Spleen (tissue), 11 donors: ENCODE measurements at regions not wholly inside any gene's neighbourhood (a gene's known extent, or its start where the extent isn't known, plus 50 kb on each side); places are given as distances from the start of the nearest gene placed in this dataset.

Source experiments
- DNase-seq: peaks from one replicate; pipeline ENCODE4 v3.0.0-alpha.2; 2020
- H3K27ac ChIP-seq, 8 donors: fragments of 200-600 bp; sonication (generic) in 7 of 8; 1 replicate in 4 of 8; 2 replicates in 4 of 8; pipeline versions ENCODE4 v1.5.0 to v1.8.0; 2016 to 2021; ENCODE audit warnings: inconsistent platforms in 4 of 8, mild to moderate bottlenecking in 4 of 8, moderate library complexity in 1 of 8
- H3K27me3 ChIP-seq, 7 donors: fragments of 200-600 bp; sonication (generic) in 6 of 7; replicated peaks in 1 of 7; 1 replicate in 4 of 7; 2 replicates in 3 of 7; pipeline versions ENCODE4 v1.5.0 to v1.8.0; 2016 to 2021; ENCODE audit warnings: inconsistent platforms in 3 of 7, mild to moderate bottlenecking in 1 of 7
- H3K36me3 ChIP-seq, 6 donors: fragments of 200-600 bp; sonication (generic) in 5 of 6; 1 replicate in 4 of 6; 2 replicates in 2 of 6; pipeline versions ENCODE4 v1.5.0 to v1.8.0; 2016 to 2021; ENCODE audit warnings: inconsistent platforms in 2 of 6
- H3K4me1 ChIP-seq, 6 donors: fragments of 200-600 bp; sonication (generic) in 5 of 6; 1 replicate in 3 of 6; 2 replicates in 3 of 6; pipeline versions ENCODE4 v1.5.0 to v1.8.0; 2016 to 2021; ENCODE audit warnings: inconsistent platforms in 3 of 6
- H3K4me3 ChIP-seq, 8 donors: fragments of 200-600 bp; sonication (generic) in 7 of 8; 1 replicate in 4 of 8; 2 replicates in 4 of 8; pipeline versions ENCODE4 v1.5.0 to v1.8.0; 2016 to 2021; ENCODE audit warnings: inconsistent platforms in 4 of 8, mild to moderate bottlenecking in 4 of 8, moderate library complexity in 2 of 8
- H3K9me3 ChIP-seq, 8 donors: fragments of 200-600 bp; sonication (generic) in 7 of 8; 1 replicate in 4 of 8; 2 replicates in 4 of 8; pipeline versions ENCODE4 v1.5.0 to v1.8.0; 2016 to 2021; ENCODE audit warnings: inconsistent platforms in 4 of 8
- CTCF ChIP-seq, 11 experiments: fragments of 200-600 bp in 7 of 11; fragments of 450-650 bp in 4 of 11; sonication (generic) in 4 of 11; IDR thresholded peaks in 8 of 11; conservative IDR thresholded peaks in 3 of 11; 1 replicate in 7 of 11; 2 replicates in 4 of 11; pipeline versions ENCODE4 v1.4.0 to v1.8.0; 2016 to 2021; ENCODE audit warnings: antibody characterized with exemption in 11 of 11, inconsistent platforms in 4 of 11, mild to moderate bottlenecking in 1 of 11
- POLR2A ChIP-seq, 3 donors: fragments of 450-650 bp; IDR thresholded peaks; one replicate each; pipeline ENCODE4 v1.5.1; 2017; ENCODE audit warnings: antibody characterized with exemption in 3 of 3, mild to moderate bottlenecking in 1 of 3
- POLR2AphosphoS5 ChIP-seq, 3 donors: sonication (generic); formaldehyde crosslinking; IDR thresholded peaks; one replicate each; pipeline ENCODE4 v1.5.1; 2017; ENCODE audit warnings: antibody characterized with exemption in 3 of 3
- WGBS, 5 donors: extraction: QIAGEN DNeasy Blood & Tissue Kit in 3 of 5; methylation state at CpG; one replicate each; pipeline versions ENCODE4 v1.1.5 to v1.1.7; 2013 to 2018; 5-methylcytosine and 5-hydroxymethylcytosine counted together
- intact Hi-C: fragments of 100-400 bp; cut with DNase I; formaldehyde crosslinking; loops from one replicate; pipeline ENCODE4 v1.15.0; 2023; ENCODE audit warnings: low total_unique reads
- donor health status: healthy with polysubstance abuse.
- donor health status: DM: no; HTN: no; CAD: no; lungs with moderate emphysema.
- donor health status: DM: no; HTN: no; CAD: no.
- donor health status: Bipolar disorder and iron deficiency.
- donor health status: healthy.
- donor health status: DM: no; HTN: no; CAD: no.
- donor health status: DM: yes; HTN: yes; CAD: no.

DNA sequence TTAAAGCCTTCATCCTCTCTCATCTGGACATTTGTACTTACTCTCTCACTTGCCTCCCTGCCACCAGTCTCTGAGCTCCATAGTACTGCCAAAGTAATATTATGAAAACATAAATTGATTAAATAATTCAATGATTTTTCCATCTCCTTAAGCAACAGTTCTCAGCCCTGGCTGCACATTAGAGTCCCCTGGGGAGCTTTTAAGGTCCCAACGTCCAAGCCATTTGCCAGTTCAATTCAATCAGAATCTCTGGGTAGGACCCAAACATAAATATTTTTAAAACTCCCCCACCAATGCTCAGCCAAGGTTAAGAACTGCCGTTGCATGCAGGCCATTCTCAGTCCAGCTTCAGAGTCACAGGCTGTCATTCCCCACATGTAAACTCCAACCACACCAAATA lies 114.4 kb upstream of the BMAL1 start:
- 60 to 79% (median 67%) methylated on average over 2 of the region's 2 CpGs for WGBS, 5 donors
- DNase-seq = no peak
- no peaks in the 10 kb centered on the region for H3K9me3 ChIP-seq

GRCh38 chr11:13166036-13166435 lies 111.6 kb upstream of the BMAL1 start:
- DNase-seq = no peak
- H3K4me3 ChIP-seq = no peak overlapping the region
- TF ChIP-seq POLR2AphosphoS5 (IDR thresholded peaks at IDR 0.05) (no peak), CTCF (IDR thresholded peaks at IDR 0.05 in 8 of 11, conservative IDR thresholded peaks at IDR 0.05 in 3 of 11) (no peak), POLR2A (IDR thresholded peaks at IDR 0.05) (no peak)
- no peak overlapping the region for H3K27ac ChIP-seq
- WGBS, 5 donors = 35 to 100% (median 94%) methylated on average over 1 of the region's 1 CpG
- intact Hi-C loops = no loop called here
- no peaks in the 10 kb centered on the region for H3K36me3 ChIP-seq
- H3K9me3 ChIP-seq = no peaks in the 10 kb centered on the region
- peaks cover 0 to 17% (median 0%) of the 10 kb centered on the region in 7 donors for H3K27me3 ChIP-seq
- no peaks in the 10 kb centered on the region for H3K4me1 ChIP-seq

More for the DNA sequence above, 114.4 kb upstream of the BMAL1 start:
- Histone ChIP-seq H3K27ac (no peak overlapping the region), H3K27me3 (peaks cover 0 to 18% (median 0%) of the 10 kb centered on the region in 7 donors), H3K36me3 (no peaks in the 10 kb centered on the region), H3K4me3 (no peak overlapping the region), H3K4me1 (no peaks in the 10 kb centered on the region)
- intact Hi-C loops = no loop called here
- TF ChIP-seq POLR2AphosphoS5 (IDR thresholded peaks at IDR 0.05) = no peak

DNA sequence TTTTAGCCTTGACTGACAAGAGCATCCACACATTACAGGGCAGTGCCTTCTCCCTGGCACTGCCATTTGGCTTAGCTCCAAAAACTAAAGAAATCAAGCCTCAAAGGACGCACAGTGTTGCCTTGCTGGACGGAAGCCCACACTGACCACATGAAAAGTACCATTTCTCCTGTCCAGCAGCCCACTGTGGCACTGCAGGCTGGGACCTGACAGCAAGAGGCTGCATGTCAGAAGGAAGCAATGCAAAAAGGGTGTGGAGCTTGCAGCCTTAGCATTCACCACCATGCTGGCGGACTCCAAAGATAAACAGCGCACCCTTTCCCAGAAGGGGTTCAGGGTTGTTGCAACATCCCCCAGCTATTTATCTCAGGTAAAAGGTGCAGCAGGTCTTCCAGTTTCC lies 109.3 kb upstream of the BMAL1 start:
- no peak overlapping the region for H3K27ac ChIP-seq
- H3K27me3 ChIP-seq = peaks cover 0 to 20% (median 0%) of the 10 kb centered on the region in 7 donors
- 76 to 96% (median 84%) methylated on average over 4 of the region's 4 CpGs for WGBS, 5 donors
- TF ChIP-seq POLR2A (IDR thresholded peaks at IDR 0.05) = no peak
- TF ChIP-seq CTCF (IDR thresholded peaks at IDR 0.05 in 8 of 11, conservative IDR thresholded peaks at IDR 0.05 in 3 of 11) = no peak
- TF ChIP-seq POLR2AphosphoS5 (IDR thresholded peaks at IDR 0.05) = no peak
- H3K36me3 ChIP-seq = no peaks in the 10 kb centered on the region
- H3K9me3 ChIP-seq = no peaks in the 10 kb centered on the region
- H3K4me1 ChIP-seq = no peaks in the 10 kb centered on the region
- no peak overlapping the region for H3K4me3 ChIP-seq
- no peak for DNase-seq
- intact Hi-C loops = no loop called here

DNA sequence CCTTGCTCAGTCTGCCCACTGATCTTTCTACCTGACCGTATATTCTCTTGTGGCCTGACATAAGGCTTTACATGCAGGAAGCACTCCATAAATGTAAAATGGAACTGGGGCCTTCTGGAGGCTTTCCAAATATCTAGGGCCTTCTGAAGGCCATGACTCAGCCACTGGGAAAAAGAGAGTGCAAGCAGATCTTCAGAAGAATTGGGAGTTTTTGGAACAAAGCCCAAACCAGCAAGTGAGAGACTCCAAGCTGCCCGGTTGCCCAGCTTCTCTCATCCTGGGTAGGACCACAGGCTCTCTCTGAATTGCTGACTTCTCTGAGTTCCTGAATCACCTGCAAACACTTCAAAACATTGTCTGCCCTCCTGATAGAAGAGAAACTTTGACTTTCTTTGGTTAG lies 107.9 kb upstream of the BMAL1 start:
- 33 to 65% (median 53%) methylated on average over 2 of the region's 2 CpGs for whole genome bisulfite sequencing, 5 donors
- no peak for TF ChIP-seq POLR2AphosphoS5 (IDR thresholded peaks at IDR 0.05)
- no peak for TF ChIP-seq CTCF (IDR thresholded peaks at IDR 0.05 in 8 of 11, conservative IDR thresholded peaks at IDR 0.05 in 3 of 11)
- TF ChIP-seq POLR2A (IDR thresholded peaks at IDR 0.05) = no peak
- H3K36me3 ChIP-seq = no peaks in the 10 kb centered on the region
- no peaks in the 10 kb centered on the region for H3K4me1 ChIP-seq
- H3K9me3 ChIP-seq = no peaks in the 10 kb centered on the region
- no peak overlapping the region for H3K27ac ChIP-seq
- no peak overlapping the region for H3K4me3 ChIP-seq
- intact Hi-C loops = no loop called here
- H3K27me3 ChIP-seq = peaks cover 0 to 20% (median 0%) of the 10 kb centered on the region in 7 donors
- DNase-seq = no peak

GRCh38 chr11:13174090-13174489 lies 103.5 kb upstream of the BMAL1 start:
- no peak for DNase-seq
- no peaks in the 10 kb centered on the region for H3K36me3 ChIP-seq
- TF ChIP-seq POLR2AphosphoS5 (IDR thresholded peaks at IDR 0.05) = no peak
- TF ChIP-seq CTCF (IDR thresholded peaks at IDR 0.05 in 8 of 11, conservative IDR thresholded peaks at IDR 0.05 in 3 of 11) = no peak
- no peak for TF ChIP-seq POLR2A (IDR thresholded peaks at IDR 0.05)
- H3K4me1 ChIP-seq = no peaks in the 10 kb centered on the region
- H3K4me3 ChIP-seq = no peak overlapping the region
- H3K9me3 ChIP-seq = no peaks in the 10 kb centered on the region
- intact Hi-C loops = no loop called here
- H3K27me3 ChIP-seq = peaks cover 0 to 11% (median 0%) of the 10 kb centered on the region in 7 donors
- no peak overlapping the region for H3K27ac ChIP-seq
- 69 to 83% (median 80%) methylated on average over 6 of the region's 6 CpGs for WGBS, 5 donors
